ENCODE measurements at regions not wholly inside any gene's neighbourhood (a gene's known extent, or its start where the extent isn't known, plus 50 kb on each side); places are given as distances from the start of the nearest gene placed in this dataset.

- DNase-seq (ENCODE audit: low spot score in 2 of 2), result no peak
- no peak for FAIRE-seq
Observed at GRCh38 chr12:97082029-97082428, 175.0 kb downstream of the NEDD1 start.

GRCh38 chr12:97093187-97093683 lies 186.2 kb downstream of the NEDD1 start:
- DNase-seq (ENCODE audit: low spot score in 2 of 2) (no peak), FAIRE-seq (no peak)

- no peak for DNase-seq (ENCODE audit: low spot score in 2 of 2)
Observed at GRCh38 chr12:97097734-97098133, 190.7 kb downstream of the NEDD1 start.

GRCh38 chr12:97109441-97109840 lies 202.4 kb downstream of the NEDD1 start:
- FAIRE-seq (no peak), DNase-seq (ENCODE audit: low spot score in 2 of 2) (no peak)

More at GRCh38 chr12:97097734-97098133, 190.7 kb downstream of the NEDD1 start:
- no peak for FAIRE-seq

GRCh38 chr12:97112136-97112535 lies 205.1 kb downstream of the NEDD1 start:
- no peak for FAIRE-seq
- no peak for DNase-seq (ENCODE audit: low spot score in 2 of 2)

- DNase-seq (ENCODE audit: low spot score in 2 of 2), result no peak
- FAIRE-seq, result no peak
Observed at GRCh38 chr12:97118796-97119375, 211.8 kb downstream of the NEDD1 start.

GRCh38 chr12:97127061-97127460 lies 220.0 kb downstream of the NEDD1 start:
- no peak for DNase-seq (ENCODE audit: low spot score in 2 of 2)
- FAIRE-seq, result no peak

GRCh38 chr12:97131220-97131981 lies 224.3 kb downstream of the NEDD1 start:
- DNase-seq (ENCODE audit: low spot score in 2 of 2) (no peak), FAIRE-seq (no peak)

GRCh38 chr12:97132270-97132669 lies 225.2 kb downstream of the NEDD1 start:
- FAIRE-seq (no peak), DNase-seq (ENCODE audit: low spot score in 2 of 2) (no peak)

GRCh38 chr12:97134495-97134894 lies 227.4 kb downstream of the NEDD1 start:
- FAIRE-seq (no peak), DNase-seq (ENCODE audit: low spot score in 2 of 2) (no peak)

- FAIRE-seq, result no peak
Observed at GRCh38 chr12:97140355-97140754, 233.3 kb downstream of the NEDD1 start.

GRCh38 chr12:97142737-97143410 lies 235.8 kb downstream of the NEDD1 start:
- FAIRE-seq, result no peak
- DNase-seq (ENCODE audit: low spot score in 2 of 2), result no peak

More at GRCh38 chr12:97140355-97140754, 233.3 kb downstream of the NEDD1 start:
- no peak for DNase-seq (ENCODE audit: low spot score in 2 of 2)

- DNase-seq (ENCODE audit: low spot score in 2 of 2), result no peak
- no peak for FAIRE-seq
Observed at GRCh38 chr12:97148941-97149559, 242.0 kb downstream of the NEDD1 start.

GRCh38 chr12:97151481-97151880 lies 244.4 kb downstream of the NEDD1 start:
- FAIRE-seq (no peak), DNase-seq (ENCODE audit: low spot score in 2 of 2) (no peak)

GRCh38 chr12:97159377-97159776 lies 252.3 kb downstream of the NEDD1 start:
- no peak for DNase-seq (ENCODE audit: low spot score in 2 of 2)
- FAIRE-seq, result no peak

GRCh38 chr12:97160277-97160676 lies 253.2 kb downstream of the NEDD1 start:
- DNase-seq (ENCODE audit: low spot score in 2 of 2) (no peak), FAIRE-seq (no peak)

GRCh38 chr12:97162173-97162572 lies 255.1 kb downstream of the NEDD1 start:
- FAIRE-seq (no peak), DNase-seq (ENCODE audit: low spot score in 2 of 2) (no peak)

GRCh38 chr12:97164936-97165335 lies 257.9 kb downstream of the NEDD1 start:
- FAIRE-seq (no peak), DNase-seq (ENCODE audit: low spot score in 2 of 2) (no peak)

- DNase-seq (ENCODE audit: low spot score in 2 of 2), result no peak
- no peak for FAIRE-seq
Observed at GRCh38 chr12:97167598-97167997, 260.5 kb downstream of the NEDD1 start.

GRCh38 chr12:97168804-97169203 lies 261.7 kb downstream of the NEDD1 start:
- FAIRE-seq (no peak), DNase-seq (ENCODE audit: low spot score in 2 of 2) (no peak)

Measured in frontal cortex (tissue), 3 donors.